ENCODE measurements at regions not wholly inside any gene's neighbourhood (a gene's known extent, or its start where the extent isn't known, plus 50 kb on each side); places are given as distances from the start of the nearest gene placed in this dataset.

GRCh38 chr3:40997711-40998519 lies 201.4 kb upstream of the CTNNB1 start:
- no peak for DNase-seq

- DNase-seq: no peak
These were observed 199.6 kb upstream of the CTNNB1 start for GRCh38 chr3:40999682-41000081.

GRCh38 chr3:41000471-41000870 lies 198.8 kb upstream of the CTNNB1 start:
- DNase-seq: no peak

- no peak for DNase-seq
These were observed 197.7 kb upstream of the CTNNB1 start for GRCh38 chr3:41001556-41001955.

GRCh38 chr3:41002104-41002503 lies 197.2 kb upstream of the CTNNB1 start:
- no peak for DNase-seq

GRCh38 chr3:41007399-41007798 lies 191.9 kb upstream of the CTNNB1 start:
- no peak for DNase-seq

- DNase-seq: no peak
These were observed 187.5 kb upstream of the CTNNB1 start for GRCh38 chr3:41011854-41012253.

- DNase-seq: no peak
These were observed 180.4 kb upstream of the CTNNB1 start for GRCh38 chr3:41018855-41019254.

GRCh38 chr3:41024031-41024836 lies 175.1 kb upstream of the CTNNB1 start:
- DNase-seq: no peak

GRCh38 chr3:41026394-41027177 lies 172.7 kb upstream of the CTNNB1 start:
- DNase-seq: no peak

GRCh38 chr3:41029356-41029755 lies 169.9 kb upstream of the CTNNB1 start:
- no peak for DNase-seq

- no peak for DNase-seq
These were observed 169.1 kb upstream of the CTNNB1 start for GRCh38 chr3:41030220-41030619.

GRCh38 chr3:41031401-41031800 lies 167.9 kb upstream of the CTNNB1 start:
- no peak for DNase-seq

- DNase-seq: no peak
These were observed 165.3 kb upstream of the CTNNB1 start for GRCh38 chr3:41033956-41034519.

GRCh38 chr3:41035456-41036022 lies 163.8 kb upstream of the CTNNB1 start:
- no peak for DNase-seq

- no peak for DNase-seq
These were observed 161.5 kb upstream of the CTNNB1 start for GRCh38 chr3:41037651-41038334.

- no peak for DNase-seq
These were observed 159.0 kb upstream of the CTNNB1 start for GRCh38 chr3:41040256-41040655.

GRCh38 chr3:41041462-41041861 lies 157.8 kb upstream of the CTNNB1 start:
- no peak for DNase-seq

- DNase-seq: no peak
These were observed 157.4 kb upstream of the CTNNB1 start for GRCh38 chr3:41041899-41042298.

- DNase-seq: no peak
These were observed 154.8 kb upstream of the CTNNB1 start for GRCh38 chr3:41044523-41044922.

GRCh38 chr3:41045491-41045890 lies 153.8 kb upstream of the CTNNB1 start:
- DNase-seq: no peak

- DNase-seq: no peak
These were observed 149.2 kb upstream of the CTNNB1 start for GRCh38 chr3:41050144-41050543.
